H1 (cell line): ENCODE measurements at regions not wholly inside any gene's neighbourhood (a gene's known extent, or its start where the extent isn't known, plus 50 kb on each side); places are given as distances from the start of the nearest gene placed in this dataset.

ENCODE experiments used
- CTCF ChIA-PET: fragments of 300-600 bp; sonication (Branson Sonifier 250); formaldehyde crosslinking; loops from one replicate; lab custom pipeline; 2021; ENCODE audit not compliant: partially characterized antibody; lab: Charles Lee
- POLR2A ChIA-PET: fragments of 300-600 bp; sonication (Branson Sonifier 250); formaldehyde crosslinking; loops from one replicate; lab custom pipeline; 2021; ENCODE audit warnings: inconsistent platforms; ENCODE audit not compliant: partially characterized antibody; lab: Charles Lee
- DNase-seq, 2 experiments: peaks; one replicate each; pipeline versions ENCODE4 v3.0.0 to v3.0.0-alpha.2; 2010 to 2022; ENCODE audit warnings: low spot score in 2 of 2, low read depth in 1 of 2, mixed read lengths in 1 of 2
- FAIRE-seq: peaks from 2 replicates; lab custom pipeline; 2011; peaks lifted over from hg19 to GRCh38; lab: Jason Lieb, UNC
- H2AFZ ChIP-seq: 2 replicates; pipeline ENCODE4 v1.8.1; 2012; ENCODE audit warnings: low read length, inconsistent platforms
- H2AK5ac ChIP-seq: 2 replicates; pipeline ENCODE4 v1.6.1; 2013; ENCODE audit warnings: low read depth, low read length
- H2BK120ac ChIP-seq: replicated peaks from 2 replicates; pipeline ENCODE3; 2013; ENCODE audit warnings: low read depth, low read length, inconsistent platforms
- H2BK12ac ChIP-seq: 2 replicates; pipeline ENCODE4 v1.6.1; 2013; ENCODE audit warnings: low read depth, low read length
- H2BK15ac ChIP-seq: 2 replicates; pipeline ENCODE4 v1.6.1; 2013; ENCODE audit warnings: low read length
- H2BK20ac ChIP-seq: 2 replicates; pipeline ENCODE4 v1.6.1; 2013; ENCODE audit warnings: low read length
- H2BK5ac ChIP-seq: 2 replicates; pipeline ENCODE4 v1.6.1; 2013; ENCODE audit warnings: low read depth, low read length
- H3K14ac ChIP-seq: 2 replicates; pipeline ENCODE4 v1.6.1; 2013; ENCODE audit warnings: inconsistent platforms; ENCODE audit not compliant: insufficient read length
- H3K18ac ChIP-seq: 2 replicates; pipeline ENCODE4 v1.6.1; 2013; ENCODE audit warnings: low read length; ENCODE audit errors: extremely low read depth
- H3K23ac ChIP-seq: 2 replicates; pipeline ENCODE4 v1.6.1; 2013; ENCODE audit warnings: inconsistent platforms; ENCODE audit not compliant: insufficient read length
- H3K23me2 ChIP-seq: 2 replicates; pipeline ENCODE4 v1.6.1; 2013; ENCODE audit warnings: low read depth, low read length
- H3K27ac ChIP-seq: 2 replicates; pipeline ENCODE4 v1.6.1; 2011; ENCODE audit warnings: low read depth, low read length, inconsistent platforms
- H3K27me3 ChIP-seq, 4 experiments: replicated peaks in 1 of 4; 1 replicate in 1 of 4; 2 replicates in 3 of 4; pipeline versions ENCODE4 v1.6.1 to v1.8.1; 2011 to 2013; ENCODE audit warnings: low read length in 3 of 4, mild to moderate bottlenecking in 3 of 4, inconsistent platforms in 2 of 4, mixed read lengths in 2 of 4, moderate library complexity in 1 of 4; ENCODE audit not compliant: control insufficient read depth in 3 of 4, insufficient read depth in 3 of 4; ENCODE audit errors: extremely low read depth in 1 of 4
- H3K36me3 ChIP-seq, 4 experiments: 2 replicates each; pipeline versions ENCODE4 v1.6.1 to v1.8.1; 2011 to 2013; ENCODE audit warnings: mild to moderate bottlenecking in 4 of 4, low read length in 3 of 4, moderate library complexity in 2 of 4, control low read depth in 1 of 4, inconsistent platforms in 1 of 4; ENCODE audit not compliant: insufficient read depth in 4 of 4, control insufficient read depth in 2 of 4
- H3K4ac ChIP-seq: replicated peaks from 2 replicates; pipeline ENCODE3; 2013; ENCODE audit warnings: low read length, low read depth, mixed read lengths, inconsistent platforms; ENCODE audit not compliant: insufficient read length
- H3K4me1 ChIP-seq, 4 experiments: replicated peaks in 1 of 4; 1 replicate in 1 of 4; 2 replicates in 3 of 4; pipeline versions ENCODE4 v1.6.1 to v1.8.1; 2011 to 2013; ENCODE audit warnings: low read length in 3 of 4, inconsistent platforms in 2 of 4, mixed read lengths in 1 of 4; ENCODE audit not compliant: insufficient read depth in 4 of 4, control insufficient read depth in 3 of 4
- H3K4me2 ChIP-seq, 2 experiments: 2 replicates each; pipeline versions ENCODE4 v1.6.1 to v1.8.1; 2011 to 2013; ENCODE audit warnings: low read depth in 2 of 2, low read length in 2 of 2, control low read depth in 1 of 2, inconsistent platforms in 1 of 2, mild to moderate bottlenecking in 1 of 2; ENCODE audit not compliant: insufficient read depth in 1 of 2
- H3K4me3 ChIP-seq, 4 experiments: fragments of 200-600, 300-600 bp in 1 of 4; sonication (generic), shearing (Covaris generic), sonication (Bioruptor Twin) in 1 of 4; 2 replicates each; pipeline versions ENCODE4 v1.5.1 to v1.8.1; 2011 to 2016; ENCODE audit warnings: low read length in 4 of 4, low read depth in 3 of 4, control low read depth in 2 of 4, inconsistent platforms in 2 of 4, mild to moderate bottlenecking in 2 of 4, mixed read lengths in 1 of 4, moderate library complexity in 1 of 4; ENCODE audit not compliant: insufficient read depth in 2 of 4; ENCODE audit errors: extremely low read depth in 1 of 4
- H3K56ac ChIP-seq: replicated peaks from 2 replicates; pipeline ENCODE3; 2013; ENCODE audit warnings: low read depth, mild to moderate bottlenecking, mixed read lengths, low read length, inconsistent platforms; ENCODE audit not compliant: insufficient read length
- H3K79me1 ChIP-seq: 2 replicates; pipeline ENCODE4 v1.6.1; 2013; ENCODE audit warnings: low read depth, low read length, control low read depth
- H3K79me2 ChIP-seq, 2 experiments: 2 replicates each; pipeline versions ENCODE4 v1.6.1 to v1.8.1; 2012 to 2013; ENCODE audit warnings: low read length in 2 of 2, mild to moderate bottlenecking in 2 of 2, inconsistent platforms in 1 of 2; ENCODE audit not compliant: insufficient read depth in 2 of 2, control insufficient read depth in 1 of 2
- H3K9ac ChIP-seq, 4 experiments: replicated peaks in 1 of 4; 1 replicate in 1 of 4; 2 replicates in 3 of 4; pipeline versions ENCODE4 v1.6.1 to v1.8.1; 2011 to 2013; ENCODE audit warnings: low read depth in 3 of 4, low read length in 3 of 4, control low read depth in 2 of 4, mild to moderate bottlenecking in 2 of 4, moderate library complexity in 2 of 4, inconsistent platforms in 1 of 4; ENCODE audit errors: extremely low read depth in 1 of 4
- H3K9me3 ChIP-seq, 2 experiments: 2 replicates each; pipeline versions ENCODE4 v1.6.1 to v1.8.1; 2012 to 2013; ENCODE audit warnings: mild to moderate bottlenecking in 2 of 2, moderate library complexity in 2 of 2, control low read depth in 1 of 2, inconsistent platforms in 1 of 2, low read depth in 1 of 2, low read length in 1 of 2, mixed read lengths in 1 of 2; ENCODE audit not compliant: insufficient read depth in 2 of 2
- H4K20me1 ChIP-seq, 2 experiments: replicated peaks in 1 of 2; 2 replicates each; pipeline versions ENCODE3 to v1.8.1; 2011 to 2013; ENCODE audit warnings: inconsistent platforms in 2 of 2, low read length in 2 of 2, mild to moderate bottlenecking in 1 of 2; ENCODE audit not compliant: insufficient read depth in 2 of 2, control insufficient read depth in 1 of 2
- H4K5ac ChIP-seq: 2 replicates; pipeline ENCODE4 v1.6.1; 2013; ENCODE audit warnings: low read length, low read depth, mixed read lengths, inconsistent platforms; ENCODE audit not compliant: insufficient read length
- H4K8ac ChIP-seq: 2 replicates; pipeline ENCODE4 v1.8.0; 2013; ENCODE audit warnings: mild to moderate bottlenecking, moderate library complexity, low read length, inconsistent platforms; ENCODE audit not compliant: insufficient read depth; ENCODE audit errors: extremely low read depth
- H4K91ac ChIP-seq: replicated peaks from 2 replicates; pipeline ENCODE3; 2013; ENCODE audit warnings: low read length, mixed read lengths, inconsistent platforms; ENCODE audit not compliant: insufficient read length
- ATF2 ChIP-seq: IDR thresholded peaks from 2 replicates; pipeline ENCODE4 v1.6.1; 2012; ENCODE audit warnings: low read length, inconsistent platforms
- BCL11A ChIP-seq, 2 experiments: IDR thresholded peaks; one replicate each; pipeline ENCODE4 v1.6.1; 2011; ENCODE audit warnings: low read depth in 2 of 2, low read length in 2 of 2, mild to moderate bottlenecking in 2 of 2
- HDAC2 ChIP-seq, 2 experiments: fragments of 300-600 bp in 1 of 2; sonication (generic) in 1 of 2; IDR thresholded peaks; 2 replicates each; pipeline ENCODE4 v1.6.1; 2011 to 2012; ENCODE audit warnings: low read depth in 2 of 2, low read length in 2 of 2, mild to moderate bottlenecking in 2 of 2, moderate library complexity in 2 of 2, borderline replicate concordance in 1 of 2, inconsistent platforms in 1 of 2
- SP1 ChIP-seq: IDR thresholded peaks from 2 replicates; pipeline ENCODE4 v1.6.1; 2011; ENCODE audit warnings: low read depth, low read length
- TAF7 ChIP-seq: optimal IDR thresholded peaks from 2 replicates; pipeline ENCODE3; 2011; ENCODE audit warnings: low read depth, mild to moderate bottlenecking, inconsistent platforms, low read length, moderate library complexity, borderline replicate concordance
- WGBS, 2 experiments: shearing (Covaris generic) in 1 of 2; methylation state at CpG; one replicate each; pipeline versions ENCODE4 v1.1.6 to v1.1.7; 2013 to 2015; ENCODE audit warnings: low lambda C conversion rate in 2 of 2, mixed read lengths in 2 of 2, inconsistent platforms in 1 of 2, low coverage in 1 of 2, missing lambda C conversion rate in 1 of 2; ENCODE audit not compliant: insufficient replicate concordance in 2 of 2, insufficient coverage in 1 of 2, insufficient read length in 1 of 2; ENCODE audit errors: extremely low coverage in 1 of 2, missing lambda C conversion rate in 1 of 2; 5-methylcytosine and 5-hydroxymethylcytosine counted together
- TF ChIP-seq, protein P1 (sequence below): IDR thresholded peaks from 2 replicates; pipeline ENCODE4 v1.6.1; 2011; ENCODE audit warnings: low read length, improper control_type of control experiment

- Histone ChIP-seq H4K8ac (no peak overlapping the region), H4K5ac (no peak overlapping the region), H3K56ac (no peak overlapping the region), H3K4me1 (no peaks in the 10 kb centered on the region), H3K27ac (no peak overlapping the region), H3K23me2 (no peaks in the 10 kb centered on the region), H4K91ac (no peak overlapping the region), H2BK15ac (no peak overlapping the region), H3K14ac (no peak overlapping the region), H2BK120ac (no peak overlapping the region), H2BK20ac (no peak overlapping the region), H3K9ac (no peak overlapping the region), H2BK5ac (no peak overlapping the region), H3K23ac (no peak overlapping the region), H3K79me2 (no peaks in the 10 kb centered on the region), H3K79me1 (no peaks in the 10 kb centered on the region), H2BK12ac (no peak overlapping the region), H2AK5ac (no peak overlapping the region), H3K4ac (no peak overlapping the region), H3K18ac (no peak overlapping the region), H3K9me3 (no peaks in the 10 kb centered on the region; a peak in 1 of 4 replicates), H3K36me3 (no peaks in the 10 kb centered on the region), H3K4me3 (no peak overlapping the region), H4K20me1 (no peaks in the 10 kb centered on the region), H3K27me3 (no peaks in the 10 kb centered on the region), H2AFZ (no peak overlapping the region), H3K4me2 (no peak overlapping the region)
- POLR2A ChIA-PET, result no interaction called here
- CTCF ChIA-PET, result no interaction called here
- 100% methylated on average over 1 of the region's 1 CpG; no CpG with 5 or more reads in 1 of the 2 experiments for WGBS, 2 experiments
- no peak for TF ChIP-seq SP1
- TF ChIP-seq TAF7, result no peak
- TF ChIP-seq, protein P1, sequence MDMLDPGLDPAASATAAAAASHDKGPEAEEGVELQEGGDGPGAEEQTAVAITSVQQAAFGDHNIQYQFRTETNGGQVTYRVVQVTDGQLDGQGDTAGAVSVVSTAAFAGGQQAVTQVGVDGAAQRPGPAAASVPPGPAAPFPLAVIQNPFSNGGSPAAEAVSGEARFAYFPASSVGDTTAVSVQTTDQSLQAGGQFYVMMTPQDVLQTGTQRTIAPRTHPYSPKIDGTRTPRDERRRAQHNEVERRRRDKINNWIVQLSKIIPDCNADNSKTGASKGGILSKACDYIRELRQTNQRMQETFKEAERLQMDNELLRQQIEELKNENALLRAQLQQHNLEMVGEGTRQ, result no peak
- no peak for TF ChIP-seq HDAC2 (IDR thresholded peaks at IDR 0.05; ENCODE audit: borderline replicate concordance in 1 of 2, low read depth in 2 of 2, low read length in 2 of 2)
- no peak for TF ChIP-seq BCL11A (IDR thresholded peaks at IDR 0.05; ENCODE audit: low read depth in 2 of 2, low read length in 2 of 2)
- no peak for TF ChIP-seq ATF2
- DNase-seq (no peak), FAIRE-seq (no peak)
These were observed 237.4 kb downstream of the RNF144A start for GRCh38 chr2:7154656-7155055.
